AG09309 (cell line): ENCODE measurements at regions not wholly inside any gene's neighbourhood (a gene's known extent, or its start where the extent isn't known, plus 50 kb on each side); places are given as distances from the start of the nearest gene placed in this dataset.

Experiments
- DNase-seq: peaks from one replicate; pipeline ENCODE4 v3.0.0-alpha.2; 2010; ENCODE audit warnings: low read depth
- H3K4me3 ChIP-seq: 2 replicates; pipeline ENCODE4 v1.5.1; 2011; ENCODE audit warnings: mild to moderate bottlenecking, low read depth, low read length, moderate library complexity; ENCODE audit not compliant: control insufficient read depth
- CTCF ChIP-seq: IDR thresholded peaks from 2 replicates; pipeline ENCODE4 v1.5.1; 2011; ENCODE audit warnings: mild to moderate bottlenecking, low read depth, low read length, inconsistent platforms; ENCODE audit not compliant: insufficient read depth, control insufficient read depth; ENCODE audit errors: missing control alignments

DNA sequence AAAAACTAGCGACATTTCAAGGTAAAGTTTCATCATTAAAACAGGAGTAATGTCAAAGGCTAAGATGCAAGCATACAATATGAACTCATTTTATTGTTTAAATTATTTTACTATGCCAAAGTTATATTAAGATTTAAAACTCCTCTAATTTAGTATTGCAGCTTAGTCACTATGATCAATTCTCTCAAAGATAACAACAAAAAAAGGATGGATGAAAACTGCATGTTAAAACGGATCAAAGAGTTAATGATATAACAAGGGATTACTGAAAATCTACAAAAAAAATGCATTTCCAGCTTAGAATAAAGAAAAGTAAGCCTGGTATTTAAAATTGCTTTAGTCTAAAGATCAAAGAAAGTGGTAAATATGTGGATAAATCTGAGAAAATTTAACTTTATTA lies 587.8 kb upstream of the PCDH20 start:
- TF ChIP-seq CTCF: no peak
- H3K4me3 ChIP-seq: no peak overlapping the region
- DNase-seq: no peak

DNA sequence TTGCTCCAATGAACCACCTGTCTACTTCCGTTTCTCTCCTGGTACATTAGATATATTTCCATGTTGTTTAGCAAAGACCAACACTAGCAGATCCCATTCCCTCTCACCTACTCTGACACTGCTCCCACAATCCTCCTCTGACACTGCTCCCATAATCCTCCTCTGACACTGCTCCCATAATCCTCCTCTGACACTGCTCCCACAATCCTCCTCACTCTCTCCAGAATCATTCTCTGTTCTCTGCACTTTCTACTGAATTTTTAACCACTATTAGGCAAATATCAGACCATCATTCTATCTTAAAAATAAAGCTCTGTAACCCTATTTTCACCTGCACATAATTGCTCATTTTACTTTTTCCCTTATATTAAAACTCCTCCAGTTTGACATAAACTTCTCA lies 578.5 kb upstream of the PCDH20 start:
- H3K4me3 ChIP-seq: no peak overlapping the region
- no peak for TF ChIP-seq CTCF
- no peak for DNase-seq

DNA sequence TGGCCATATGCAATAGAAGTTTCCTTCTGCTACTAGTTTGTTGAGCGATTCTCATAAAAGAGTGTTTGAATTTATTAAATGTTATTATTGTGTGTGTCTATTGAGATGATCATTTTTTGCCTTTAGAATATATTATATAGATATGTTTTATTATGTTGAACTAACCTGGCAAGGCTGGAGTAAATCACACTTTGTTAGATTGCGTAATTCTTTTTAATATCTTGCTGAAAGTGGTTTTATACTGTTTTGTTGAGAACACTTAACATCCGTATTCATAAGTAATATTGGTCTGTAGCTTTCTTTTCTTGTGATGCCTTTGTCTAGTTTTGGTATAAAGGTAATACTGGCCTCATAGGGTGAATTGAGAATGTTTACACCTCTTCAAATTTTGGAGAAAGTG lies 574.3 kb upstream of the PCDH20 start:
- no peak overlapping the region for H3K4me3 ChIP-seq
- TF ChIP-seq CTCF: no peak
- no peak for DNase-seq

GRCh38 chr13:61988810-61989209 lies 573.2 kb upstream of the PCDH20 start:
- H3K4me3 ChIP-seq: no peak overlapping the region
- no peak for DNase-seq
- no peak for TF ChIP-seq CTCF

DNA sequence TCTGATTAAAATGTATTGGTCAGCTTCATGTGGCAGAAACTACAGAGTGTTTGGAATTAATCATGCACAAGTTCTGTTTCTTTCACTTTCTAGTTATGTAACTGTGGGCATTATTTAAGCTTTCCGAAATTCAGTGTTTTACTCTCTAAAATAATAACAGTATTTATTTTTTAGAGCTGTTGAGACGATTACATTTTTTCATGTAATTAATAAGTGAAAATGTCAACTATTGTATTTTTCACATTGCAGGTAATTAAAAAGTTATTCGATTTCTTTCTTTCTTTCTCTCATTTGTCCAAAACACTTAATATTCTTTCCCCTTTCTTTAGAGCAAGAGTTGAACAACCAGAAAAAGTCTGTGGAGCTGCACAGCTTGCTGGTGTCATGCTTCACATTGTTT lies 559.4 kb upstream of the PCDH20 start:
- DNase-seq: no peak
- no peak overlapping the region for H3K4me3 ChIP-seq
- TF ChIP-seq CTCF: no peak

- no peak overlapping the region for H3K4me3 ChIP-seq
- no peak for DNase-seq
- TF ChIP-seq CTCF: no peak
Observed at GRCh38 chr13:61965756-61966155, 550.1 kb upstream of the PCDH20 start.

DNA sequence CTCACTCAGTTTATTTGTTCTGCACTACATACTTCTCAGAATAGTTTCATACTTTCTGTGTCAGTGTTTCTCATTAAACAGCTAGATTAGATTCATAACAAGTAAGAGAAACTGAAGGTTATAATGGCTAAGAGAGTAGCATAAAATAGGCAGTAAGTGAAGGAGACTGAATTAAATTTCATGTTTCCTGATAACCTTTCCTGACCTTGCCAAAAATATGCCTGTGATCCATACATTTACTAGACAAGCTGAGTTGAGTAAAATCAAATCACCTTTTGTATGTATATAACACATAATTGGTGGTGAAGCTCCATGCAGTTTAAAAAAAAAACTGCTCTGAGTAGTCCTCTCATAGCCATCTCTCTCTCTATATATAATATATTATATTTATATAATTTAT lies 545.3 kb upstream of the PCDH20 start:
- no peak overlapping the region for H3K4me3 ChIP-seq
- no peak for DNase-seq
- no peak for TF ChIP-seq CTCF
